Mucosa of stomach (tissue), 1 donor: ENCODE measurements at regions not wholly inside any gene's neighbourhood (a gene's known extent, or its start where the extent isn't known, plus 50 kb on each side); places are given as distances from the start of the nearest gene placed in this dataset.
"Not testable (repeated sequence)": the region's sequence is repeated elsewhere in the genome, so short reads cannot be mapped to it uniquely, and the experiment has no call there.

Source experiments
- H3K27me3 ChIP-seq: one replicate; pipeline ENCODE4 v1.7.0; 2013; ENCODE audit warnings: mild to moderate bottlenecking, low read length; ENCODE audit not compliant: control insufficient read depth, insufficient read depth
- H3K36me3 ChIP-seq: one replicate; pipeline ENCODE4 v1.7.0; 2013; ENCODE audit warnings: low read length; ENCODE audit not compliant: control insufficient read depth, insufficient read depth
- H3K4me1 ChIP-seq: one replicate; pipeline ENCODE4 v1.7.0; 2013; ENCODE audit warnings: mild to moderate bottlenecking, low read length; ENCODE audit not compliant: control insufficient read depth, insufficient read depth
- H3K4me3 ChIP-seq: one replicate; pipeline ENCODE4 v1.7.0; 2013; ENCODE audit warnings: low read length
- H3K9ac ChIP-seq: one replicate; pipeline ENCODE4 v1.7.0; 2013; ENCODE audit warnings: mild to moderate bottlenecking, low read length, moderate library complexity
- H3K9me3 ChIP-seq: one replicate; pipeline ENCODE4 v1.7.0; 2013; ENCODE audit warnings: mild to moderate bottlenecking, low read length, moderate library complexity; ENCODE audit not compliant: control insufficient read depth
- donor health status: Pancreatic carcinoma.

GRCh38 chr6:168927026-168927425 lies 326.6 kb downstream of the THBS2 start:
- no peaks in the 10 kb centered on the region for H3K4me1 ChIP-seq

GRCh38 chr6:168926306-168926705 lies 327.3 kb downstream of the THBS2 start:
- Histone ChIP-seq H3K4me1 (peaks cover 3% of the 10 kb centered on the region), H3K4me3 (no peak overlapping the region), H3K36me3 (no peaks in the 10 kb centered on the region), H3K9ac (no peak overlapping the region), H3K27me3 (no peaks in the 10 kb centered on the region), H3K9me3 (no peaks in the 10 kb centered on the region)

More at GRCh38 chr6:168927026-168927425, 326.6 kb downstream of the THBS2 start:
- Histone ChIP-seq H3K36me3 (no peaks in the 10 kb centered on the region), H3K9me3 (no peaks in the 10 kb centered on the region), H3K4me3 (no peak overlapping the region), H3K27me3 (no peaks in the 10 kb centered on the region), H3K9ac (no peak overlapping the region)

GRCh38 chr6:168925671-168926070 lies 328.0 kb downstream of the THBS2 start:
- Histone ChIP-seq H3K9me3 (no peaks in the 10 kb centered on the region), H3K9ac (no peak overlapping the region), H3K27me3 (no peaks in the 10 kb centered on the region), H3K4me3 (no peak overlapping the region), H3K36me3 (no peaks in the 10 kb centered on the region), H3K4me1 (peaks cover 10% of the 10 kb centered on the region)

GRCh38 chr6:168923171-168923570 lies 330.5 kb downstream of the THBS2 start:
- Histone ChIP-seq H3K36me3 (no peaks in the 10 kb centered on the region), H3K4me3 (no peak overlapping the region), H3K9ac (no peak overlapping the region), H3K27me3 (no peaks in the 10 kb centered on the region), H3K9me3 (no peaks in the 10 kb centered on the region), H3K4me1 (peaks cover 13% of the 10 kb centered on the region)

- Histone ChIP-seq H3K27me3 (no peaks in the 10 kb centered on the region), H3K9me3 (no peaks in the 10 kb centered on the region), H3K9ac (no peak overlapping the region), H3K36me3 (no peaks in the 10 kb centered on the region), H3K4me1 (peaks cover 13% of the 10 kb centered on the region), H3K4me3 (no peak overlapping the region)
Observed at GRCh38 chr6:168922436-168922835, 331.2 kb downstream of the THBS2 start.

GRCh38 chr6:168920289-168920688 lies 333.4 kb downstream of the THBS2 start:
- no peaks in the 10 kb centered on the region for H3K9me3 ChIP-seq
- H3K27me3 ChIP-seq, result no peaks in the 10 kb centered on the region
- no peaks in the 10 kb centered on the region for H3K36me3 ChIP-seq
- H3K4me3 ChIP-seq, result no peak overlapping the region
- H3K9ac ChIP-seq, result no peak overlapping the region
- peaks cover 31% of the 10 kb centered on the region for H3K4me1 ChIP-seq

GRCh38 chr6:168919470-168920179 lies 334.0 kb downstream of the THBS2 start:
- no peaks in the 10 kb centered on the region for H3K36me3 ChIP-seq
- no peak overlapping the region for H3K4me3 ChIP-seq
- no peak overlapping the region for H3K9ac ChIP-seq
- H3K4me1 ChIP-seq, result peaks cover 37% of the 10 kb centered on the region
- no peaks in the 10 kb centered on the region for H3K27me3 ChIP-seq
- H3K9me3 ChIP-seq, result no peaks in the 10 kb centered on the region

GRCh38 chr6:168916576-168917211 lies 337.0 kb downstream of the THBS2 start:
- no peaks in the 10 kb centered on the region for H3K9me3 ChIP-seq
- no peaks in the 10 kb centered on the region for H3K27me3 ChIP-seq
- no peak overlapping the region for H3K9ac ChIP-seq
- H3K4me1 ChIP-seq, result peaks cover 63% of the 10 kb centered on the region
- H3K4me3 ChIP-seq, result no peak overlapping the region
- no peaks in the 10 kb centered on the region for H3K36me3 ChIP-seq

GRCh38 chr6:168915855-168916254 lies 337.8 kb downstream of the THBS2 start:
- H3K9ac ChIP-seq, result peak overlapping the region; percentile 3
- H3K4me1 ChIP-seq, result peaks cover 55% of the 10 kb centered on the region
- H3K4me3 ChIP-seq, result no peak overlapping the region
- no peaks in the 10 kb centered on the region for H3K27me3 ChIP-seq
- no peaks in the 10 kb centered on the region for H3K9me3 ChIP-seq
- H3K36me3 ChIP-seq, result no peaks in the 10 kb centered on the region

- H3K36me3 ChIP-seq, result no peaks in the 10 kb centered on the region
- H3K9me3 ChIP-seq, result no peaks in the 10 kb centered on the region
- H3K4me3 ChIP-seq, result no peak overlapping the region
- peaks cover 50% of the 10 kb centered on the region for H3K4me1 ChIP-seq
- H3K9ac ChIP-seq, result peak overlapping the region; percentile 3
- H3K27me3 ChIP-seq, result no peaks in the 10 kb centered on the region
Observed at GRCh38 chr6:168915242-168915641, 338.4 kb downstream of the THBS2 start.

- Histone ChIP-seq H3K9me3 (no peaks in the 10 kb centered on the region), H3K9ac (no peak overlapping the region), H3K4me3 (no peak overlapping the region), H3K36me3 (no peaks in the 10 kb centered on the region), H3K27me3 (no peaks in the 10 kb centered on the region), H3K4me1 (peaks cover 50% of the 10 kb centered on the region)
Observed at GRCh38 chr6:168913866-168914469, 339.7 kb downstream of the THBS2 start.

GRCh38 chr6:168913231-168913865 lies 340.3 kb downstream of the THBS2 start:
- H3K4me3 ChIP-seq, H3K27me3 ChIP-seq, H3K9me3 ChIP-seq: not testable (repeated sequence)

More at GRCh38 chr6:168913231-168913865, 340.3 kb downstream of the THBS2 start:
- H3K9ac ChIP-seq, H3K36me3 ChIP-seq: not testable (repeated sequence)
- H3K4me1 ChIP-seq, result peaks cover 50% of the 10 kb centered on the region
